SK-N-SH (cell line): ENCODE measurements at regions not wholly inside any gene's neighbourhood (a gene's known extent, or its start where the extent isn't known, plus 50 kb on each side); places are given as distances from the start of the nearest gene placed in this dataset.

Experiments used
- CTCF ChIA-PET: fragments of 300-600, 350-600 bp; formaldehyde crosslinking; extraction: SDS; loops from one replicate; lab custom pipeline; 2021; lab: Yijun Ruan, JAX
- POLR2A ChIA-PET: fragments of 350-600 bp; sonication (Branson Sonifier 250); formaldehyde crosslinking; extraction: SDS; loops from one replicate; lab custom pipeline; 2020; ENCODE audit warnings: antibody characterized with exemption, inconsistent platforms; lab: Yijun Ruan, JAX
- DNase-seq: peaks from one replicate; pipeline ENCODE4 v3.0.0; 2012
- H2AFZ ChIP-seq: fragments of 200-600 bp; sonication (generic); 2 replicates; pipeline ENCODE4 v1.8.1; 2016; ENCODE audit warnings: antibody characterized with exemption, mild to moderate bottlenecking, low read depth
- H3F3A ChIP-seq: fragments of 200-600 bp; sonication (generic); replicated peaks from 2 replicates; pipeline ENCODE3; 2016; ENCODE audit warnings: antibody characterized with exemption, mild to moderate bottlenecking; ENCODE audit not compliant: insufficient read depth
- H3K27ac ChIP-seq, 2 experiments: fragments of 200-500 bp in 1 of 2; fragments of 200-600 bp in 1 of 2; sonication (Bioruptor generic) in 1 of 2; sonication (generic), shearing (Covaris generic) in 1 of 2; 2 replicates each; pipeline versions ENCODE4 v1.5.1 to v1.6.1; 2014 to 2016; ENCODE audit warnings: low read depth in 2 of 2, inconsistent platforms in 1 of 2, low read length in 1 of 2, mild to moderate bottlenecking in 1 of 2, mixed read lengths in 1 of 2
- H3K27me3 ChIP-seq: fragments of 200-600 bp; sonication (generic), shearing (Covaris generic); 2 replicates; pipeline ENCODE4 v1.6.1; 2016; ENCODE audit warnings: mixed run types; ENCODE audit not compliant: insufficient read depth
- H3K36me3 ChIP-seq, 2 experiments: fragments of 200-500 bp in 1 of 2; fragments of 200-600 bp in 1 of 2; sonication (Bioruptor generic) in 1 of 2; sonication (generic) in 1 of 2; replicated peaks in 1 of 2; 2 replicates each; pipeline versions ENCODE3 to v1.5.1; 2014 to 2016; ENCODE audit warnings: low read length in 1 of 2, mild to moderate bottlenecking in 1 of 2; ENCODE audit not compliant: insufficient read depth in 2 of 2, control insufficient read depth in 1 of 2
- H3K4me1 ChIP-seq, 2 experiments: fragments of 200-500 bp in 1 of 2; fragments of 200-600 bp in 1 of 2; sonication (Bioruptor generic) in 1 of 2; sonication (generic), shearing (Covaris generic) in 1 of 2; 2 replicates each; pipeline versions ENCODE4 v1.5.1 to v1.6.1; 2014 to 2016; ENCODE audit warnings: low read depth in 1 of 2, low read length in 1 of 2, mixed run types in 1 of 2; ENCODE audit not compliant: insufficient read depth in 2 of 2, control insufficient read depth in 1 of 2
- H3K4me2 ChIP-seq: fragments of 200-600 bp; sonication (generic), shearing (Covaris generic); 2 replicates; pipeline ENCODE4 v1.6.1; 2017; ENCODE audit warnings: mixed run types
- H3K4me3 ChIP-seq, 2 experiments: fragments of 200-500 bp in 1 of 2; fragments of 200-600 bp in 1 of 2; sonication (Bioruptor generic) in 1 of 2; sonication (generic), shearing (Covaris generic) in 1 of 2; 2 replicates each; pipeline versions ENCODE4 v1.5.1 to v1.8.1; 2014 to 2016; ENCODE audit warnings: low read depth in 2 of 2, inconsistent platforms in 1 of 2, low read length in 1 of 2, mild to moderate bottlenecking in 1 of 2, mixed read lengths in 1 of 2, moderate library complexity in 1 of 2
- H3K79me2 ChIP-seq: fragments of 200-600 bp; sonication (generic); 2 replicates; pipeline ENCODE4 v1.8.1; 2017; ENCODE audit warnings: mild to moderate bottlenecking; ENCODE audit not compliant: insufficient read depth
- H3K9ac ChIP-seq: fragments of 200-600 bp; sonication (generic); 2 replicates; pipeline ENCODE4 v1.6.1; 2017; ENCODE audit warnings: mixed run types
- H3K9me2 ChIP-seq: fragments of 200-600 bp; sonication (generic); 2 replicates; pipeline ENCODE4 v1.6.1; 2017; ENCODE audit warnings: mixed run types
- H3K9me3 ChIP-seq: fragments of 200-600 bp; sonication (generic); 2 replicates; pipeline ENCODE4 v1.6.1; 2017; ENCODE audit warnings: mixed run types, mild to moderate bottlenecking, moderate library complexity
- H4K20me1 ChIP-seq: fragments of 200-600 bp; sonication (generic); 2 replicates; pipeline ENCODE4 v1.6.1; 2017; ENCODE audit warnings: mild to moderate bottlenecking, mixed run types; ENCODE audit not compliant: insufficient read depth
- CHD2 ChIP-seq: fragments of 150-350 bp; IDR thresholded peaks from 2 replicates; pipeline ENCODE4 v1.6.1; 2018; ENCODE audit warnings: low read length; ENCODE audit not compliant: partially characterized antibody
- ELF1 ChIP-seq: IDR thresholded peaks from 2 replicates; pipeline ENCODE4 v1.4.0; 2012
- EP300 ChIP-seq, 2 experiments: IDR thresholded peaks; 2 replicates each; pipeline versions ENCODE4 v1.4.0 to v1.6.1; 2012; ENCODE audit warnings: borderline replicate concordance in 1 of 2, low read depth in 1 of 2, low read length in 1 of 2
- FOXM1 ChIP-seq: IDR thresholded peaks from 2 replicates; pipeline ENCODE4 v1.4.0; 2012; ENCODE audit warnings: low read depth, mild to moderate bottlenecking
- JUND ChIP-seq: IDR thresholded peaks from 2 replicates; pipeline ENCODE4 v1.4.0; 2012
- POLR2AphosphoS5 ChIP-seq: IDR thresholded peaks from 2 replicates; pipeline ENCODE4 v1.6.1; 2012; ENCODE audit warnings: low read depth, low read length
- RAD21 ChIP-seq: IDR thresholded peaks from 2 replicates; pipeline ENCODE4 v1.6.1; 2012; ENCODE audit warnings: mild to moderate bottlenecking, low read length
- REST ChIP-seq: IDR thresholded peaks from 2 replicates; pipeline ENCODE4 v1.6.1; 2012; ENCODE audit warnings: mild to moderate bottlenecking, low read depth, low read length, moderate library complexity
- SMC3 ChIP-seq: IDR thresholded peaks from 2 replicates; pipeline ENCODE4 v1.6.1; 2012; ENCODE audit warnings: low read depth, low read length, improper control_type of control experiment
- TAF1 ChIP-seq: IDR thresholded peaks from 2 replicates; pipeline ENCODE4 v1.6.1; 2012; ENCODE audit warnings: low read depth, mild to moderate bottlenecking, low read length, moderate library complexity, borderline replicate concordance
- USF2 ChIP-seq: fragments of 150-350 bp; IDR thresholded peaks from 2 replicates; pipeline ENCODE4 v1.6.1; 2017; ENCODE audit warnings: antibody characterized with exemption, low read length, low read depth, borderline replicate concordance
- YY1 ChIP-seq: IDR thresholded peaks from 2 replicates; pipeline ENCODE4 v1.4.0; 2012; ENCODE audit warnings: low read depth, mild to moderate bottlenecking
- WGBS: methylation state at CpG from one replicate; pipeline ENCODE4 v1.1.6; 2017; ENCODE audit warnings: low lambda C conversion rate; 5-methylcytosine and 5-hydroxymethylcytosine counted together
- TF ChIP-seq, protein P1 (sequence below): fragments of 200-600 bp; sonication (generic); IDR thresholded peaks from 2 replicates; pipeline ENCODE4 v1.6.1; 2017; ENCODE audit warnings: antibody characterized with exemption, mild to moderate bottlenecking, moderate library complexity

- no peak for TF ChIP-seq REST
- no peak for TF ChIP-seq RAD21
- no peak for TF ChIP-seq YY1
- no peak for TF ChIP-seq TAF1
Measured at GRCh38 chr2:234672498-234673150, 175.7 kb upstream of the ARL4C start (continued).

- H3K27ac ChIP-seq = no peak overlapping the region
- no peaks in the 10 kb centered on the region for H3K27me3 ChIP-seq
- no peaks in the 10 kb centered on the region for H4K20me1 ChIP-seq
- no peaks in the 10 kb centered on the region for H3K9me3 ChIP-seq
- no peaks in the 10 kb centered on the region for H3F3A ChIP-seq
- DNase-seq = no peak
- TF ChIP-seq CHD2 (no peak), TAF1 (no peak), FOXM1 (no peak), REST (no peak), EP300 (IDR thresholded peaks at IDR 0.05; ENCODE audit: borderline replicate concordance in 1 of 2, low read depth in 1 of 2, low read length in 1 of 2) (no peak), USF2 (no peak), SMC3 (no peak), JUND (no peak), POLR2AphosphoS5 (no peak), ELF1 (no peak)
- TF ChIP-seq, protein P1, sequence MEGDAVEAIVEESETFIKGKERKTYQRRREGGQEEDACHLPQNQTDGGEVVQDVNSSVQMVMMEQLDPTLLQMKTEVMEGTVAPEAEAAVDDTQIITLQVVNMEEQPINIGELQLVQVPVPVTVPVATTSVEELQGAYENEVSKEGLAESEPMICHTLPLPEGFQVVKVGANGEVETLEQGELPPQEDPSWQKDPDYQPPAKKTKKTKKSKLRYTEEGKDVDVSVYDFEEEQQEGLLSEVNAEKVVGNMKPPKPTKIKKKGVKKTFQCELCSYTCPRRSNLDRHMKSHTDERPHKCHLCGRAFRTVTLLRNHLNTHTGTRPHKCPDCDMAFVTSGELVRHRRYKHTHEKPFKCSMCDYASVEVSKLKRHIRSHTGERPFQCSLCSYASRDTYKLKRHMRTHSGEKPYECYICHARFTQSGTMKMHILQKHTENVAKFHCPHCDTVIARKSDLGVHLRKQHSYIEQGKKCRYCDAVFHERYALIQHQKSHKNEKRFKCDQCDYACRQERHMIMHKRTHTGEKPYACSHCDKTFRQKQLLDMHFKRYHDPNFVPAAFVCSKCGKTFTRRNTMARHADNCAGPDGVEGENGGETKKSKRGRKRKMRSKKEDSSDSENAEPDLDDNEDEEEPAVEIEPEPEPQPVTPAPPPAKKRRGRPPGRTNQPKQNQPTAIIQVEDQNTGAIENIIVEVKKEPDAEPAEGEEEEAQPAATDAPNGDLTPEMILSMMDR = no peak
- no peaks in the 10 kb centered on the region for H3K79me2 ChIP-seq
- no peaks in the 10 kb centered on the region for H3K36me3 ChIP-seq
- no peak overlapping the region for H2AFZ ChIP-seq
- H3K4me3 ChIP-seq = no peak overlapping the region
- CTCF ChIA-PET = interaction anchor here (0.9 to 1.0 kb wide), 2 partner anchors 14 to 216 kb away, joined by 3 read pairs; no protein-coding TSS in a partner anchor
- H3K4me2 ChIP-seq = no peak overlapping the region
- whole genome bisulfite sequencing = 100% methylated on average over 2 of the region's 3 CpGs
- H3K4me1 ChIP-seq = peaks cover 0 to 11% of the 10 kb centered on the region in 2 experiments; a peak in 1 of 4 replicates
- no peaks in the 10 kb centered on the region for H3K9me2 ChIP-seq
- no peak overlapping the region for H3K9ac ChIP-seq
- POLR2A ChIA-PET = no interaction called here
Measured at GRCh38 chr2:234671716-234672115, 174.8 kb upstream of the ARL4C start.
